OCI-LY3 (cell line): ENCODE measurements at regions not wholly inside any gene's neighbourhood (a gene's known extent, or its start where the extent isn't known, plus 50 kb on each side); places are given as distances from the start of the nearest gene placed in this dataset.

Experiments
- CTCF ChIP-seq: fragments of 200-600, 300-600 bp; sonication (generic); IDR thresholded peaks from 2 replicates; pipeline ENCODE4 v1.5.1; 2014; ENCODE audit warnings: antibody characterized with exemption, low read length, low read depth
- EZH2phosphoT487 ChIP-seq: fragments of 200-600 bp; shearing (Covaris generic); IDR thresholded peaks from 2 replicates; pipeline ENCODE4 v1.6.1; 2018; ENCODE audit warnings: antibody characterized with exemption, mixed run types, low read depth

GRCh38 chr6:3617192-3617631 is 134.3 kb downstream of the PXDC1 start:
- TF ChIP-seq CTCF = no peak
- TF ChIP-seq EZH2phosphoT487 = no peak
